Globus pallidus (tissue), 1 donor: ENCODE measurements at regions not wholly inside any gene's neighbourhood (a gene's known extent, or its start where the extent isn't known, plus 50 kb on each side); places are given as distances from the start of the nearest gene placed in this dataset.
A peak's percentile ranks its signal among the peaks of the same experiment; 100 is the strongest.

Experiments
- DNase-seq: peaks from one replicate; pipeline ENCODE4 v3.0.0-alpha.2; 2015; ENCODE audit warnings: low spot score

DNA sequence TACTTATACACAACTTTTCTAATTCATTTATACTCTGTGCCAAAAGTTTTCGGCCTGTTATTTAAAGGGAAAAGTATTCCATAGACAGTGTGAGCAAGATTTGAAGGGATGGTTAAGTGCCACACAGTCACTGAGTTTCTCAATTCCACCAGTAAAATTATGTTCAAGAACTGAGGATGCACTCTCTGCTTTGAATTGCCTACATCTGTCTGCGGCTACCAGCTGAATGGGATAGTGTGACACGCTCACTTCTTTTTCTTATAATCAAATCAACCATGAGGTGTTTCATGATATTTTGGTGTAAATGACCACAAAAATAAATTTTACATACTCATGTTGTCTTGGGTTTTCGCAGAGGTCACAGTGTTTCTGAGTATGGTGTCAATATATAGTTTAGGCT is 218.4 kb upstream of the TMEM161B start:
- DNase-seq = no peak

DNA sequence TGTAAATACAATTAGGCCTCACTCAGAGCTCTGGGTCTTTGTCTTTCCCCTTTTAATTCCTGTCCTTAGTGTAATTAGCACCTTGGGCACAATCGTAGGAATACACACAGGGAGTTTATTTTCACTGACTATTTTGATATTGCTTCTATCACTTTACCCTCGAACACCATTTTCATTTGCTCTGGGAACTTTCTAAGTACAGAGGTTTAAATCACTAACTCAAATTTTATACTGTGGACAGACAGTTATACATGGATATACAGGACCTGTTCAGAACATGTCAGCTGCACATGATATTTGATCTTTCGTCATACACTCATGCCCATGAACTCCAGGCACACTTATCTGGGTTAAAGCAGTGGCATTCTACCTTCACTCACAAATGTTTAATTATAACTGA is 217.8 kb upstream of the TMEM161B start:
- DNase-seq = no peak

DNA sequence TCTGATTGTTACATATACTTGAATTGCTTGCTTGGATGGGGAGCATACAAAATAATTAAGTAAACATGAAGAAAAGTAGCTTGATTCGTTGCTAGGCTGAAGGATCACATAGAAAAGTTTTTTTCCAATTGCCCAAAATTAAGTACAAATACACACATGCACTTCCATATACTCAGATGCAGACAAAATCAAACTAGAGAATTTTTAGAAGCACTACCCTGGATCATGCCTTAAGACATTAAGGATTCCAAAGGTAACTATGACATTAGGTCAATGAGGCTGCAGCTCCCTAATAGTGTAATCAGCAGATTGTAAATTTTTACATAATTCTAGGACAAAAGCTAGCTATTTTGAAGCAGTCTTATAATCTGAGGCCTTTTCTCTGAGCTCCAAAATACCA is 216.9 kb upstream of the TMEM161B start:
- DNase-seq = peak; percentile 26

DNA sequence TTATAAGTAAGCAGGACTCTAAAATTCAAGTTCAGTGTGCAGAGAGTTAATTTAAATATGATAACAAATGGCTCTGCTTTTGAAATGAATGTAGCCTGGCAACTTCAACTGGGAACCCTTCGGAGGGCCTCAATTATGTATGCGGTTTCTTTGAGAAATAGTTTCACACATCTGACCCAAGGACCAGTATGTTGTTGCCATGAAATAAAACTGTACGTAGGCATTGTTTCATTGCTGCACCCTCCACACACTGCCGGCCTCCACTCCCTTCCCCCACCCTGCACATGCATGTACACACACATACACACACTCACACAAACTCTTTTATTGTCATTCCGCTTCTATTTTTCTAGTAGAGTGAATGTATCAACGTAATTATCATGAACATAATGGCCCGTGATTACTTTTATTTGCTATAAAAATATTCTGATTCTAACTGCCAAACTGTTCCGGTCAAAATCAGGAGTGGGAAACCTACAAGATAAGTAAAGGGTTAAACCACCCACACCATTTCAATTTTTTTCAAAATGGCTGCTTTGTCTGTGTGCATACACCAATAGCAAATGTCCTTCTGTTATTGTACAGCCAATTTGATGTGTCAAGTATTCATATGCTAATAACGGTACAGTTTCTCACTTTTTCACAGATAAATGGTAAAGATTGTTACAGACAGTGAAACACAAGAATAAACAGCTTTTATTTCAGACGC is 215.5 kb upstream of the TMEM161B start:
- DNase-seq = peak; percentile 57

DNA sequence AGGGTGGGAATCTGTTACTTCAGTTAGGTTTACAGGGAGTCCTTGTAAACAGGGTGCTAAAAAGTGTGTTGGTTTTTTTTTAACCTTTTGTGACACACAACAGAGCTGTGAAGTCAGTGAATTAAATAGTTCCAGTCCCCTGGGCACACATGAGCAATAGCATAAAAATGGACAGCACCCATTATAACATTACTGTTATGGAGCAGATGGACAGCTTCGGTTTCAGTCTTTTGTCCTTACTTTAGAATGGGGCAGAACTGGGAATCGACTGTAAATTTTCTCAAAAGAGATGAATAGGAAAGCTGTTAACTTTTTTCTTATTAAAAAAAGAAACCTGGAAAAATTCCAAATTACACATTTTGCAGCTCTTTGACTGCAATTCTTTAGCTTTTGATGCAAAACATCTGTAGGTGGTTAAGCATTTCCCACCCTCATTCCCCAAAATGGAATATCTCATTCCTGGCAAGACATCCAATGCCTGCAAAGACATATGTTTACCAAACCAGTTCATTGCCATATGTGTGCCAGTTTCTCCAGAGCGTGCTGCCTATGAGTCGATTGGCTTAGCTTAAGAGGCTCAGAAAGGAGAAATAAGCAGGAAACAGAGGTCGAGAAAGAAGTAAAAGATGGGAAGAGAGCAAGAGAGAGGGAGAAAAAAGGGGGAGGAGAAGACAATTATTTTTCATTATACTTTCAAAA is 212.3 kb upstream of the TMEM161B start:
- no peak for DNase-seq

DNA sequence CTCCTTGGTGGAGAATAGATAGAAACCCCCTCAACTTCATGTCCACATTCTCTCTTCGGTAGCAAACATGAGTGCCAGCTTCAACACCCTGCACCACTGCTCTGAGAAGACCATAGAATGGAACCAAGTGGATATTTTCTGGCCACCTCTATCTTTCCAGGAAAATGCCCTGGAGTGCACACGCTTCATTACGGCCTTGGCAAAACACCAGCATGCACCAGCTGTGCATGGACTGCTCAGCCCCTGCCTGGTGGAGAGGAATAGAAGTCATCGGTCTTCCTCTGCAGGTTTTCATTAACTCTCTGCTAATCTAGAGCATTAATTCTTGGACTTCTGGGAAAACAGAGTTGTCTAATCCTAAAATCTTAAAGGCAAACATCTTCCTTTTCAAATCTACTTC is 211.6 kb upstream of the TMEM161B start:
- DNase-seq = peak; percentile 49

DNA sequence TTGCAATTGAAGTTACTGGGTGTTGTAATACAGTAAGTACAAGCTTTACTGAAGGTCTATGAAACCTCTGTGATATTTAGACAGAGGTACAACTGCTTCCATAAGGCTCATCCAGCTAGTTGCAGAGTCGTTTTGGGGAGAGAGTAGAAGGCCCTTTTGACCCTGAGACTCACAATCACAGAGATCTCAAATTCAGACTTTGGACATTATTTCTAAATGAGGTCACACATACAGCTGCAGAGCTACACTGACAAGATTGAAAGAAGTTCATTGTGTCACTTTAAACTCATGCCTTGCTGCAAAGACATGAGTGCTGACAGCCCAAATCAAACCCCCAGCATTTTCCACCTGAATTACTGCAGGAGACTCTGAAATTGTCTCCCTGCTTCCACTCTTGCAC is 205.9 kb upstream of the TMEM161B start:
- peak; percentile 78 for DNase-seq

DNA sequence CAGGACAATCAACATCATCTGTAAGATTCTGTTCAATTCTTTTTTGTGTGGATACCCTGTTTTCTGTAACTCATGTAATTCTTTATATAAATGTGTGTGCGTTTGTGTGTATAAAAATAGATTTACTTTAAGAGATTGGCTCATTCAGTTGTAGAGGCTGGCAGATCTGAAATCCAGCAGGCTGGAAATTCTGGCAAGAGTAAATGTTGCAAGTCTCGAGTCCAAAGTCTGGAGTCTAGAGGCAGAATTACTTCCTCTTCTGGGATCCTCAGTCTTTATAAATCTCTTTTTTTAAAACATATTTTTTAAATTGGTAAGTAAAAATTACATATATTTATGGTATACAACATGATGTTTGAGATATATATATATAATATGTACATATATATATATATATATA is 202.1 kb upstream of the TMEM161B start:
- no peak for DNase-seq

DNA sequence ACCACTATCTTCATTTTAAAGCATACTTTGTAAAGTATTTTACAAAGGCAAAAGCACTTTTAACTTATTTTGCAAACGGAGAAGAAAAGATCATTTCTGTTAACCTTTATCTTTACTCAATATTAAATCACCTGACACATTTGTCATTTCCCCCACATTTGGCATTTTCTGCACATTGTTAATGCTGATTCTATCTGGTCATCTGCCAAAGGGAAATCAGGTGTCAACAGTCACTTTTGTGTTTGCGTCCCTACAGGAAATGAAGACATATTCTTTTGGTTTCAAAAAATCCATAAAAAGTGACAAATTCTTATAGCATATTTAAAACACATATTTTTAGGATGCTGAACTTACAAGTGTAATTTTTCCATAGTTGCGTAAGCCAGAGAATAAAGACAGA is 191.3 kb upstream of the TMEM161B start:
- no peak for DNase-seq

DNA sequence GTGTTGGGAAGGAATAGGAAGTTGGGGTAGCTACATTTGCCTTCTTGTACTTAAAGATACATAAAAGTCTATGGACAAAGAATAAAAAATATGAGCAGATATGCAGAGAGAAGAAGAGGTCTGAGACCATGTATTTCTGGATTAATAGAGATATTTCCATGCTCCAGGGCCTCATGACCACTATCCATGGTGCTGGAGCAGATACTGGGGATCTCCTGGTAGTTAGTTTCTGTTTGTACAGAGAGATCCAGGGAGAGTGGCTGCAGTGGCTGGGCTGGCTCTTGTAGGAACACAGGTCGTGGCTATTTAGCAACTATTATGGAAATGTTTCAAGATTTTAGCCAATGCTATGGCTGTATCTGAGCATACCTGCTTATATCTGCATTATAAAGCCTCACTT is 184.2 kb upstream of the TMEM161B start:
- DNase-seq = no peak

DNA sequence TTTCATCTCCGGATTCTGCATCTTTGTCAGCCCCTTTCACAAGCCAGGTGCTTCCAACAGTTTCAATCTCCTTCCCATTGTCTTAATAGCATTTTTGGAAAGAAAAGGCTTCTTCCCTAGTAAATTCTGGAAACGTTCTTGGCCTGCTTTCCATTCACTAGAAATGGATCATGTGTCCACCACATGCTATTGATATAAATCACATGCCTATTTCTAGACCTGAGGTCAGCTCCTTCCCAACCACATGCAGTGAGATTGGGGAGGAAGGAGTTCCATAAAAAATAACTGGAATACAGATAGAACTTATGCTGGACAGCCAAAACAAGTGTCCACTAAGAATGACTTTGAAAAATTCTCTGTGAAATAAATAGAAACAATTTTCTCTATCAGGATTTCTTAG is 181.6 kb upstream of the TMEM161B start:
- DNase-seq = no peak

DNA sequence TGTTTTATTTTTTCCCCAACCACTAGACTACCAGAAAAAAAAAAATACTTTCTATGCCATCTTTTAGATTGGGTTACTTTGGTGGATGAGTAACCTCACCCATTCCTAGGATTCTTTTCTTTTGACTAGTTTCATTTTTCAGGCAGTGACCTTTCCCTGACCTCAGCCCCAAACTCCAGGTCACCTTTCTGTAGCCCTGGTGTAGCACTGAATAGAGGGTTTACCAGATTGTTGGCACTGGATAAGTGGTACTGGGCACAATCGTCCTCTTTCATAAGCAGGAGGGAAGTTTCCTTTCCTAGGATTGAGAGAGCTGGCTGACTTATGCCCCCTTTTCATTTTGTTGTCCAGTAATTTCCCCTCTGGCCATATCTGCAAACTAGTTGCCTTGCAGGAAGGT is 169.4 kb upstream of the TMEM161B start:
- peak; percentile 1 for DNase-seq

DNA sequence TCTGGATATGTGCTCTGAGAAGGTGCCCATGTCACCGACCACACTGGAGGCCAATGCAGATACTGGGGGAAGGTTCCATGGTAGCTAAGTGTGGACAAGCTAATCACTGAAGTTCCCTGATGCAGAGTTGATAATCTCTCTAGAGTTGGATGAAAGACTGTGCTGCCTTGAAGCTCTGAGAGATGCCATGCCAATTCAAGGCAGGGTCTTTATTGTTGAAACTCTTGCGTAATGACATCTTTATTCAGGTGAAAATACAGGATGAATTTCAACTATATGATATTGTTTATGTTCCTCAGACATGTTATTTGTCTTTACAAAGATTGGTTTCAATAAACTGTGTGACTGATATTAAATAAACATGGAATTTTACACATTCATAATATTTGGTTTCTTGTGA is 167.6 kb upstream of the TMEM161B start:
- no peak for DNase-seq

DNA sequence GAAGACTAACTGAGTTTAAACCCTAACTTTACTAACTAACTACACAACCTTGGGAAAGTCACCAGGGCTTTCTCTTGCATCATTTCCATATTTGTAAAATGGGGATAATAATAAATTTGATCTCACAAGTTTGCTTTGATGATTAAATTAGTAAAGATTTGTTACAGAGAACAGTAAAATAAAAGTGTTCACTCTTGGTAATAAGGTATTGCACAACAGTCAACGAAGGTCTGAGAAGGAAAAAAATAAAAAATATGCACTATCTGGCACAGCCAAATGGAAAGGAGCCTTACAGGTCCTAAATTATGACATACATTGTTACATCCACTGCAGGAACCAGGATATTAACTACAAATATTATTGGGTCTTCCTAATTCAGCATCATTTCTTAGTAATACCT is 160.0 kb upstream of the TMEM161B start:
- DNase-seq = no peak

DNA sequence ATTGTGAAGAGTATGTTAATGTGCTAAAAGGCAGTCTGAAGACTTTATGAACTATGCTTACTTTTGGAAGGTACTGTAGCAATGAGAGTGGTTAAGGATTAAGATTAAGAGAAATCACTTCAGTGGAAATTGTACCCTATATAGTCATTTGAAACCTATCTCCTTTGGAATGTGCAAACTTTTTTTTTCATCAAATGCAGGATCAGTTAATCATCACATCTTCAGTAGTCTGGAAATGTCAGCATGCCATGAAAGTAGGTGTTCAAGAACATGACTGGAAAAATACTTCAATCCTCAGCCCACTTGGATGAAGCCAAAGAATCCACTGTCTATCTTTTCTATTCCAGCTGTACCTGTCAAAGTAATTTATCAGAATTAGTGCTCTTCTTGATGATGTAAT is 157.8 kb upstream of the TMEM161B start:
- no peak for DNase-seq

DNA sequence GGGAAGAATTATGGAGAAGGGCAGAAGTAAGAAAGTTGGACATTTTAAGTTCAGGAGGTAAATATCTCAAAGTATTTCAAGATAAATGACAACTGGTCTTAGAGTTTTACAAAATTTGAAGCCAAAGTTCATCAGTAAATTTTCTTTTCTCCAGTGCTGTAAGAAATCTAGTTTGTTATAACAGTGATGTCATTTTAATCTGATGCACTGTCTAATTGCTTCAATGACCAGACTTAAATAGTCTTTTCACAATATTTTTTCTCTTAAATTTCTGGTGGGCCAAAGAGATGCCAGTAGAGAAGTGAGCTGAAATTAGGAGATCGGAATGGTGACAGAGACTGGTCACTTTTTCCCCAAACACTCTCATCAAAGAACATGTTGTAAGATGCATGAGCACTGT is 156.5 kb upstream of the TMEM161B start:
- no peak for DNase-seq

DNA sequence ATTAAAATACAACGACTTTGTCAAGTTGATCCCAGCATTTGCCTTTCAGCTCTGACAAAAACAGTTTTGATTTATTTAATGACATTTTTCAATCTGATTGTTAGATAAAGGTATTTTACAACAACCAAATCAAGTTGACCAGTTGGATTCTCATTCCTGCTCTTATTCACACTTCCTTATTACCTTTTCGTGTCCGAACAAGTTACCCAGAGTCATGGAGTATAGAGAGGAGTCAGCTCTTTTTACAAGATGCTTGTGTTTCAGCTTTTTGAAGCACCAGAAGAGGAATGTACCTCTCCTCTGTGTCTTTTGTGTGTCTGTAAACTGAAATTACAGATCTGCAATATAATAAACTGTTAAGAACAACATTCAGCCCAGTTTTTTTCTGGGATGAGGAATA is 151.3 kb upstream of the TMEM161B start:
- DNase-seq = no peak

DNA sequence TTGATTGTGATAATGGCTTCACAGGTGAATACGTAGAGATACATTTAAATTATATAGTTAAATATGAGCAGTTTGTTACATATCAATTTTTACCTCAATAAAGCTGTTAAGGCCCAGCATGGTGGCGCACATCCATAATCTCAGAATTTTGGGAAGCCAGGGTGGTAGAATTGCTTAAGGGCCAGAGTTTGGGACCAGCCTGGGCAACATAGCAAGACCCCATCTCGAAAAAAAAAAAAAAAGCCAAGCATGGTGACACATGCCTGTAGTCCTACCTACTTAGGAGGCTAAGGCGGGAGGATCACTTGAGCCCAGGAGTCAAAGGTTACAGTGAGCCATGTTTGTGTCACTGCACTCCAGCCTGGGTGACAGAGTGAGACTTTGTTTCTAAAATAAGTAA is 138.7 kb upstream of the TMEM161B start:
- no peak for DNase-seq

DNA sequence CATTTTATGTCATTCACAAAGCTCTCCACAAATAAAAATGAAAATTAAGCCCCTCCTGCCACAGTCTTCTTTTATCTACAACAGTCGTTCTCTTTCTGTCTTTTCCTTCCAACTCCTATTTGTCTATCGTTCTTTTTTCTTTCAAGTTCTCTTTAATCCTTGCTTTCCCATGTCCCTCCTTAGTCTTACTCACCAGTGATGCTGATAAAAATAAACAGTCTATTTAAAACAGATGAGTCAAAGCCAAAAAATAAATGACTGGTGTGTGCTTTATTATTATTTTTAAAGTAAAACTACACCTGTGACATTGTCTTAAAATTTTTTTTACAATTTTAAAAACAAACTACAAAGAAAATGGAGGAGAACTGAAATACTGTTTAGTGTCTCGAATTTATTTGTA is 137.1 kb upstream of the TMEM161B start:
- peak; percentile 11 for DNase-seq

DNA sequence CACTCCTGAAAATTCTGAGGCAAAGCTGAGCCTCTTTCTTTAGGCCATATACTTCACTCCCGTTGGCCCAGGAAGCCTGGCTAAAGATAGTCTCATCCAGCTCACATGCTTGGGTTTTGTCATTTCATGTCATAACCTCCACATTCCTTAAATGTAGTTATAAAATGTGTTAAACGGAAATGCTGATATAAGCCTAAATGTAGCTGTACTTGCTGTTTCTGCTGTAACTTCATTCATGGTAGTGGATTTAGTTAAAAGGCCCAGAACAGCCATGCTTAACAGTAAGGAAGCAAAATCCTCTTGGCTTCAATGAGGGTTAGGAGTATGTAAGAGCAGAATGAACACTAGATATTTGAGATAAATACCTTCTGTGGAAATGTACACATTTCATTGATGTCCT is 135.8 kb upstream of the TMEM161B start:
- DNase-seq = peak; percentile 17

DNA sequence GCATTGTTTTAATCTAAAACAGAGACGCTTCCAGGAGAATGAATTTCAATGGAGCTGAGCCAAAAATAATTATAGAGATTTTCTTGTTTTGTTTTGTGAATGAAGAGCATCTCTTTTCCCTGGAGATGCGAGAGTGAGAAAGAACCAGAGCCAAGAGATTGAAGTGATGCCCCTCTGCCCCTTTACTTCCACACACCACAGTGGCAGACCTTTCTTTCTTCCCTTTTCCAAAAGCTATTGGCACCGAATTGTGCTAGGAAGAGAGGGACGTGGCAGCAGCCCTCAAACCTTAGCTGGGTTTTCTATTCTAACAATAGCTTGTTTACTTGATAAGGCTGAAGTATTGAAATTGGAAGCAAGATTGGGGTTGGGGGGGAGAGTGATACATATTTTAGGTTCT is 133.0 kb upstream of the TMEM161B start:
- DNase-seq = peak; percentile 54

DNA sequence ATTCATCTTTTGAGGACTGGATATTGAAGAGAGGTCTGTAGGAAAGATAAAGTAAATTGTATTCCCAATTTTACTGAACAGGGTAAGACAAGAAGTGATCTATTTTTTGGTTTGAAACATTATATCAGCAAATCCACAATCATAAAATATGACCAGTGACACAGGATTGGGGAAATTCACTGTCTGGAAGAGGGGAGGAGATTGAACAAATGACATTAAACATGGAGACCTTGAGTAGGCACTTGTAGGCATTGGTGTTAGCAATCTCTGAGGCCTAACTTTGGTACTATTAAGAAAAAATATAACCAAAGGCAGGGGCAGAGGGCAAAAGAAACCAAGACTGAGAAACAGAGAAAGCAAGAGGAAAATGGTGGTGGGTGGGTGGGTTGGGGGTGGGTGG is 132.6 kb upstream of the TMEM161B start:
- DNase-seq = peak; percentile 24

DNA sequence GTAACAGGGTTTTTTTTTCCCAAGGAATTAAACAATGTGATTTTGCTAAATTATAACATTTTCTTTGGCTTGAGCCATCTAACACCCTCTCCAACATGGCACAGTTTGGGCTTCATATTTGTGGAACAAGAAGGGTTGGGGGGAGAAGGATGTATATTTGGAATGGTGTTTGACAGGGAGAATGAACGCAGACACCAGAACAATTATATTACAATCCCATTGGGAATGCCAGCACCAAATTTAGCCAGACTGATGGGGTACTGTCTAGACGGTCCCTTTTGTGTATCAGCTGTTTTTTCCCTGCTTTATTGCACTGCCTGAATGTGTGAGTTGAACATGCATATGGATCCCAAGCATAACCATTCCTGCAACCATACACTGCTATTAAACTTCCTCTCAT is 130.9 kb upstream of the TMEM161B start:
- DNase-seq = peak; percentile 28

DNA sequence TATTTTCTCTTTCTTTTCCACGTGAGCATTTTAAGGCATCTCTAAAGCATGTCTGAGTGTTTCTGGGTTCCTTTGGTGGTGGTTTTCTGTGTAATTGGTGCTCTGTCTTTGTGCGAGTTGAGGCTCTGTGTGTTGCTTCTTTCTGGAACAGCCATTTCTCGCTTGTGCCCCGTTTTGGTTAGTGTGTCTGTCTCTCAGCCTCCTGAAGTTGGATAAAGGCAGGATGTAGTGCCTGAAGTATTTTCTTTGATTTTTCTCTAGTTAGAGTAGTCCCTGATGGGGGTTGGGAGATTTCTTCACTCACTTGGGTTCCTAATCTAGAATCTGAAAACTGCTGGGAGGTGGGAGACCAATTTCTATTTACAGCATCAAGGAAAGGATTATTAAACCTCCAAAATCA is 129.7 kb upstream of the TMEM161B start:
- peak; percentile 67 for DNase-seq
